Subcutaneous abdominal adipose tissue (tissue), 5 donors: ENCODE measurements at regions not wholly inside any gene's neighbourhood (a gene's known extent, or its start where the extent isn't known, plus 50 kb on each side); places are given as distances from the start of the nearest gene placed in this dataset.
A peak's percentile ranks its signal among the peaks of the same experiment; 100 is the strongest.

ENCODE experiments used
- H3K27ac ChIP-seq: one replicate; pipeline ENCODE4 v1.7.0; 2013; ENCODE audit warnings: low read depth, mild to moderate bottlenecking, inconsistent platforms, low read length, moderate library complexity
- H3K27me3 ChIP-seq, 5 donors: one replicate each; pipeline ENCODE4 v1.7.0; 2013; ENCODE audit warnings: low read length in 5 of 5, inconsistent platforms in 1 of 5; ENCODE audit not compliant: control insufficient read depth in 5 of 5, insufficient read depth in 4 of 5
- H3K36me3 ChIP-seq, 5 donors: one replicate each; pipeline ENCODE4 v1.7.0; 2013; ENCODE audit warnings: low read length in 5 of 5; ENCODE audit not compliant: control insufficient read depth in 5 of 5, insufficient read depth in 5 of 5
- H3K4me1 ChIP-seq, 5 donors: one replicate each; pipeline ENCODE4 v1.7.0; 2013; ENCODE audit warnings: low read length in 5 of 5, mild to moderate bottlenecking in 3 of 5, moderate library complexity in 1 of 5; ENCODE audit not compliant: control insufficient read depth in 5 of 5, insufficient read depth in 5 of 5
- H3K4me3 ChIP-seq, 5 donors: one replicate each; pipeline ENCODE4 v1.7.0; 2013; ENCODE audit warnings: low read length in 5 of 5, low read depth in 1 of 5
- H3K9ac ChIP-seq, 5 donors: one replicate each; pipeline ENCODE4 v1.7.0; 2013; ENCODE audit warnings: low read length in 5 of 5, mild to moderate bottlenecking in 4 of 5, moderate library complexity in 3 of 5
- H3K9me3 ChIP-seq, 5 donors: one replicate each; pipeline ENCODE4 v1.7.0; 2013; ENCODE audit warnings: low read length in 5 of 5; ENCODE audit not compliant: control insufficient read depth in 5 of 5
- donor health status: healthy.
- donor health status: healthy.
- donor health status: healthy.
- donor health status: healthy.
- donor health status: healthy.

GRCh38 chr6:144898741-144899140 lies 613.6 kb downstream of the UTRN start:
- H3K27me3 ChIP-seq, result no peaks in the 10 kb centered on the region
- H3K36me3 ChIP-seq, result no peaks in the 10 kb centered on the region
- H3K4me3 ChIP-seq, result no peak overlapping the region

GRCh38 chr6:144899161-144899560 lies 614.0 kb downstream of the UTRN start:
- Histone ChIP-seq H3K4me1 (no peaks in the 10 kb centered on the region), H3K27me3 (no peaks in the 10 kb centered on the region), H3K4me3 (no peak overlapping the region), H3K27ac (no peak overlapping the region), H3K9me3 (peaks cover 0 to 12% (median 4%) of the 10 kb centered on the region in 5 donors), H3K9ac (no peak overlapping the region), H3K36me3 (no peaks in the 10 kb centered on the region)

More at GRCh38 chr6:144898741-144899140, 613.6 kb downstream of the UTRN start:
- Histone ChIP-seq H3K27ac (no peak overlapping the region), H3K9ac (no peak overlapping the region), H3K9me3 (peaks cover 0 to 12% (median 4%) of the 10 kb centered on the region in 5 donors), H3K4me1 (no peaks in the 10 kb centered on the region)

DNA sequence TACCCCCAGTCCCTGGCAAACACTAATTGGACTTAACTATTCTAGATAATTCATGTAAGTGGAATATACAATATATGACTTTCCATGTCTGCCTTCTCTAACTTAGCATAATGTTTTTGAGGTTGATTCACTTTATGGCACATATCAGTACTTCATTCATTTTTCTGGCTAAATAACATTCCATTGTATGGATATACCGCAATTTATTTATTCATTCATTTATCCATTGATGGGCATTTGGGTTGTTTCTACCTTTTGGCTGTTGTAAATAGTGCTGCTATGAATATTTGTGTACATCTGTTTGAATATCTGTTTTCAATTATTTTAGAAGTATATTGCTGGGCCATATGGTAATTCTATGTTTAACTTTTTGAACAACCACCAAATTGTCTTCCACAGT lies 616.3 kb downstream of the UTRN start:
- Histone ChIP-seq H3K9ac (no peak overlapping the region), H3K27ac (no peak overlapping the region), H3K36me3 (no peaks in the 10 kb centered on the region), H3K27me3 (no peaks in the 10 kb centered on the region), H3K4me3 (no peak overlapping the region), H3K4me1 (no peaks in the 10 kb centered on the region), H3K9me3 (peaks cover 0 to 12% (median 4%) of the 10 kb centered on the region in 5 donors)

- Histone ChIP-seq H3K9me3 (peaks cover 0 to 2% (median 0%) of the 10 kb centered on the region in 5 donors), H3K4me3 (no peak overlapping the region), H3K36me3 (no peaks in the 10 kb centered on the region), H3K4me1 (peaks cover 0 to 23% (median 9%) of the 10 kb centered on the region in 5 donors), H3K27me3 (no peaks in the 10 kb centered on the region), H3K9ac (peak overlapping the region in 1 of 5 donors; percentile 41), H3K27ac (peak overlapping the region; percentile 57)
These were observed 622.9 kb downstream of the UTRN start for GRCh38 chr6:144908004-144908403.

GRCh38 chr6:144909753-144910285 lies 624.7 kb downstream of the UTRN start:
- no peaks in the 10 kb centered on the region for H3K27me3 ChIP-seq
- H3K9me3 ChIP-seq, result no peaks in the 10 kb centered on the region
- H3K4me1 ChIP-seq, result peaks cover 0 to 23% (median 9%) of the 10 kb centered on the region in 5 donors
- no peak overlapping the region for H3K27ac ChIP-seq
- no peak overlapping the region for H3K4me3 ChIP-seq
- H3K9ac ChIP-seq, result no peak overlapping the region
- no peaks in the 10 kb centered on the region for H3K36me3 ChIP-seq

DNA sequence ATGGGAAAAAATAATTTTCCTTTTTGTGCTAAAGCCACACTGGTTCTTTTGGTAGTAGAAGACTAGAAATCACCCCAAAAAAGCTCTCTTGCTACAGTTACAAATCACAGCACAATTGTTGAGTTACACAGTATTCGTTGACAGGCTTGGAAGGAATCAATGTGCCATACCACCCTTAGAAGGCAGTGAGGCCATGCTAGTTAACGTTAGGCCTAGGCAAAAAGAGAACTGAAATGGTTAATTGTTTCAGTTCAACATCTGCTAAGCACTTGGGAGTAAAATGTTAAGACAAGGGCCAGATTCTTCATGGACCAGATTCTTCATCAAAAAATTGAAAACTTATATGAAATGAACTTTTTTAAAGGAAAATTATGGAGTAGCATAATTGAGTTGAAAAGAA lies 626.2 kb downstream of the UTRN start:
- Histone ChIP-seq H3K27me3 (no peaks in the 10 kb centered on the region), H3K9ac (no peak overlapping the region), H3K9me3 (no peaks in the 10 kb centered on the region), H3K27ac (no peak overlapping the region), H3K4me3 (no peak overlapping the region), H3K4me1 (peaks cover 0 to 23% (median 9%) of the 10 kb centered on the region in 5 donors), H3K36me3 (no peaks in the 10 kb centered on the region)

GRCh38 chr6:144912474-144912873 lies 627.3 kb downstream of the UTRN start:
- Histone ChIP-seq H3K9ac (no peak overlapping the region), H3K9me3 (no peaks in the 10 kb centered on the region), H3K4me3 (peak overlapping the region in 1 of 5 donors; percentile 22), H3K36me3 (no peaks in the 10 kb centered on the region), H3K27me3 (no peaks in the 10 kb centered on the region), H3K27ac (no peak overlapping the region), H3K4me1 (peaks cover 0 to 23% (median 9%) of the 10 kb centered on the region in 5 donors)

DNA sequence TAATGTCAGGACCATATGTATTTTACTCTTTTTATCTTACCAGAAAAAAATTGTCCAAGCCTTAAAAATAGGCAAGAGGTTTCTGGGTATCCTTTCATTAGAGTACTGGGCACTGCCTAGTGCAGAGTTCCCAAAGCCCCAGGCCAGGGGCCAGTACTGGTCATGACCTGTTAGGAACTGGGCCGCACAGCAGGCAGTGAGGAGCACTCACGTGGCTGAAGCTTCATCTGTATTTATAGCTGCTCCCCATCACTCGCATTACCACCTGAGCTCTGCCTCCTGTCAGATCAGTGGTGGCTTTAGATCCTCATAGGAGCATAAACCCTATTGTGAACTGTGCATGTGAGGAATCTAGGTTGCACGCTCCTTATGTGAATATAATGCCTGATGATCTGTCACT lies 632.9 kb downstream of the UTRN start:
- Histone ChIP-seq H3K27me3 (no peaks in the 10 kb centered on the region), H3K9me3 (no peaks in the 10 kb centered on the region), H3K27ac (no peak overlapping the region), H3K36me3 (no peaks in the 10 kb centered on the region), H3K9ac (no peak overlapping the region), H3K4me3 (no peak overlapping the region), H3K4me1 (peaks cover 0 to 18% (median 5%) of the 10 kb centered on the region in 5 donors)

- Histone ChIP-seq H3K36me3 (no peaks in the 10 kb centered on the region), H3K27me3 (no peaks in the 10 kb centered on the region), H3K27ac (no peak overlapping the region), H3K4me3 (no peak overlapping the region), H3K9ac (no peak overlapping the region), H3K9me3 (no peaks in the 10 kb centered on the region), H3K4me1 (peaks cover 0 to 19% (median 5%) of the 10 kb centered on the region in 5 donors)
These were observed 634.4 kb downstream of the UTRN start for GRCh38 chr6:144919560-144919959.

DNA sequence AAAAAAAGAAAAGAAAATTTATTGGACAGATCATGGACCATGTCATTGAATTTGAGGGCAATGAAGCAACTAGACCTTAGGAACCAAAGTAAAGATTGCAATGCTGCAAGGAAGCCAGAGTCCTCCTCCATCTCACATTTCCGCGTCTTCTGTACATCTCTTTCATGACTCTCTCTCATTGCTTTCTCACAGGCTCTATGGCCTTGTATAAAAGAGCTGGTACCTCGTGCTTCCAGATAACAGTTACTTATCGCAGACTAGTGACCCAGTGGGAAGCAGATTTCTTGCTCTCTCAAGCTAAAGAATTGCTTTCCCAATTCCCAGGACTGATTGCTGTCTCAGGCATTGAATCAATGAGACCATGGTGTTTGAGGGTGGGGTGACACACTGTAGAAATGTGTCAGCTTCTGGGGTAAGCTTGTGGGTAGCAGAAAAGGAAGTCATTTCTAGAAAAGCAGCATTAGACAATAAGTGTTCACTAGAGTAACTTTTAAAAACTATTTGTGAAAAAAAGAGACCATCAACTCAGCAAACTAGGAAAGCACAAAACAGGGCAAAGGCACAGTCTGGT lies 635.3 kb downstream of the UTRN start:
- Histone ChIP-seq H3K4me3 (no peak overlapping the region), H3K27ac (no peak overlapping the region), H3K9ac (no peak overlapping the region), H3K36me3 (no peaks in the 10 kb centered on the region), H3K27me3 (no peaks in the 10 kb centered on the region), H3K9me3 (no peaks in the 10 kb centered on the region), H3K4me1 (peaks cover 0 to 26% (median 7%) of the 10 kb centered on the region in 5 donors)
